Mesendoderm (in vitro differentiated cells): ENCODE measurements at regions not wholly inside any gene's neighbourhood (a gene's known extent, or its start where the extent isn't known, plus 50 kb on each side); places are given as distances from the start of the nearest gene placed in this dataset.
"Not testable (repeated sequence)": the region's sequence is repeated elsewhere in the genome, so short reads cannot be mapped to it uniquely, and the experiment has no call there.

Experiments used
- DNase-seq: peaks from one replicate; pipeline ENCODE4 v3.0.0; 2013
- H2AK5ac ChIP-seq: 2 replicates; pipeline ENCODE4 v1.6.1; 2013; ENCODE audit warnings: low read length, inconsistent platforms
- H2BK120ac ChIP-seq: 2 replicates; pipeline ENCODE4 v1.6.1; 2013; ENCODE audit warnings: low read depth, mild to moderate bottlenecking, low read length, moderate library complexity, mixed read lengths
- H2BK15ac ChIP-seq: replicated peaks from 2 replicates; pipeline ENCODE4 v1.6.1; 2013; ENCODE audit warnings: low read depth, mild to moderate bottlenecking, moderate library complexity
- H2BK5ac ChIP-seq: 2 replicates; pipeline ENCODE4 v1.6.1; 2013; ENCODE audit warnings: low read length, inconsistent platforms
- H3K18ac ChIP-seq: 2 replicates; pipeline ENCODE4 v1.6.1; 2013; ENCODE audit warnings: mild to moderate bottlenecking, low read length, mixed read lengths
- H3K23ac ChIP-seq: one replicate; pipeline ENCODE4 v1.6.1; 2013; ENCODE audit warnings: low read length
- H3K27ac ChIP-seq: 2 replicates; pipeline ENCODE4 v1.5.1; 2013; ENCODE audit warnings: low read depth, mild to moderate bottlenecking, inconsistent platforms, low read length, moderate library complexity
- H3K27me3 ChIP-seq: 2 replicates; pipeline ENCODE4 v1.6.1; 2013; ENCODE audit warnings: low read length, control low read depth, mild to moderate bottlenecking, inconsistent platforms; ENCODE audit not compliant: insufficient read depth, poor library complexity
- H3K36me3 ChIP-seq: 2 replicates; pipeline ENCODE4 v1.6.1; 2013; ENCODE audit warnings: low read length, inconsistent platforms; ENCODE audit not compliant: control insufficient read depth, insufficient read depth
- H3K4ac ChIP-seq: one replicate; pipeline ENCODE4 v1.6.1; 2013; ENCODE audit warnings: low read depth, mild to moderate bottlenecking, low read length, moderate library complexity
- H3K4me1 ChIP-seq: 2 replicates; pipeline ENCODE4 v1.6.1; 2013; ENCODE audit warnings: low read depth, low read length, inconsistent platforms; ENCODE audit not compliant: control insufficient read depth
- H3K4me2 ChIP-seq: 2 replicates; pipeline ENCODE4 v1.6.1; 2013; ENCODE audit warnings: low read length
- H3K4me3 ChIP-seq: 2 replicates; pipeline ENCODE4 v1.5.1; 2013; ENCODE audit warnings: mild to moderate bottlenecking, low read length
- H3K56ac ChIP-seq: one replicate; pipeline ENCODE4 v1.6.1; 2013; ENCODE audit warnings: low read length
- H3K79me1 ChIP-seq: 2 replicates; pipeline ENCODE4 v1.6.1; 2013; ENCODE audit warnings: low read length, inconsistent platforms
- H3K79me2 ChIP-seq: 2 replicates; pipeline ENCODE4 v1.6.1; 2013; ENCODE audit warnings: mild to moderate bottlenecking, low read length; ENCODE audit not compliant: control insufficient read depth, insufficient read depth
- H3K9ac ChIP-seq: 2 replicates; pipeline ENCODE4 v1.6.1; 2013; ENCODE audit warnings: low read length, inconsistent platforms
- H4K5ac ChIP-seq: one replicate; pipeline ENCODE4 v1.6.1; 2013; ENCODE audit warnings: low read length
- H4K8ac ChIP-seq: one replicate; pipeline ENCODE4 v1.6.1; 2013; ENCODE audit warnings: low read depth, mild to moderate bottlenecking, control low read depth, low read length, moderate library complexity
- WGBS: extraction: QIAGEN DNeasy Blood & Tissue Kit; methylation state at CpG from one replicate; pipeline ENCODE4 v1.1.7; 2013; ENCODE audit warnings: low lambda C conversion rate, missing lambda C conversion rate; ENCODE audit not compliant: insufficient coverage; ENCODE audit errors: extremely low coverage; 5-methylcytosine and 5-hydroxymethylcytosine counted together

DNA sequence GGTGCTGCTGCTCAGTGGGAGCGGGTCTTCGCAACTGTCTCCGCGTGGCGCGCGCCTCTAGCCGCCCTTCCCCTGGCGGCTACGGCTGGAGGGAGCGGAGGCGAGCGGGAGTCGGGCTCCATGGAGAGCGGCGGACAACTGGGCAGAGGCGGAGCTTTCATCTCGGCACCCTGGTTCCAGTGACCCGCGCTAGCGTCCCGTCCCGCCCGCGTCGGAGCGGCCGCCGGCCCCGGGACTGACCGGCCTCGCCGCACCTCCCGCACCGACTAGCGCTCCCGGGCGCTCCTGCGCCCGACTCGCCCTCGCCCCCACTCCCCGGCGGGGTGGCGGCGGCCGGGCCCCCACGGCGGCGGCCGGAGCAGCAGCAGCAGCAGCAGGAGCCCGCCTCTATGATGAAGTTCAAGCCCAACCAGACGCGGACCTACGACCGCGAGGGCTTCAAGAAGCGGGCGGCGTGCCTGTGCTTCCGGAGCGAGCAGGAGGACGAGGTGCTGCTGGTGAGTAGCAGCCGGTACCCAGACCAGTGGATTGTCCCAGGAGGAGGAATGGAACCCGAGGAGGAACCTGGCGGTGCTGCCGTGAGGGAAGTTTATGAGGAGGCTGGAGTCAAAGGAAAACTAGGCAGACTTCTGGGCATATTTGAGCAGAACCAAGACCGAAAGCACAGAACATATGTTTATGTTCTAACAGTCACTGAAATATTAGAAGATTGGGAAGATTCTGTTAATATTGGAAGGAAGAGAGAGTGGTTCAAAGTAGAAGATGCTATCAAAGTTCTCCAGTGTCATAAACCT, 69.2 kb upstream of the NOTCH2NLA start:
- not testable (repeated sequence) for H3K27ac ChIP-seq, H3K4ac ChIP-seq, H3K18ac ChIP-seq, H3K4me3 ChIP-seq, H4K8ac ChIP-seq, H2BK15ac ChIP-seq, H2AK5ac ChIP-seq, H3K36me3 ChIP-seq, H3K27me3 ChIP-seq, H3K79me1 ChIP-seq, H3K56ac ChIP-seq, H2BK5ac ChIP-seq, H3K9ac ChIP-seq, H3K79me2 ChIP-seq, H3K4me1 ChIP-seq, H3K4me2 ChIP-seq, H3K23ac ChIP-seq, DNase-seq, H2BK120ac ChIP-seq, H4K5ac ChIP-seq
- WGBS, result no CpG with 5 or more reads among the region's 68 CpGs

DNA sequence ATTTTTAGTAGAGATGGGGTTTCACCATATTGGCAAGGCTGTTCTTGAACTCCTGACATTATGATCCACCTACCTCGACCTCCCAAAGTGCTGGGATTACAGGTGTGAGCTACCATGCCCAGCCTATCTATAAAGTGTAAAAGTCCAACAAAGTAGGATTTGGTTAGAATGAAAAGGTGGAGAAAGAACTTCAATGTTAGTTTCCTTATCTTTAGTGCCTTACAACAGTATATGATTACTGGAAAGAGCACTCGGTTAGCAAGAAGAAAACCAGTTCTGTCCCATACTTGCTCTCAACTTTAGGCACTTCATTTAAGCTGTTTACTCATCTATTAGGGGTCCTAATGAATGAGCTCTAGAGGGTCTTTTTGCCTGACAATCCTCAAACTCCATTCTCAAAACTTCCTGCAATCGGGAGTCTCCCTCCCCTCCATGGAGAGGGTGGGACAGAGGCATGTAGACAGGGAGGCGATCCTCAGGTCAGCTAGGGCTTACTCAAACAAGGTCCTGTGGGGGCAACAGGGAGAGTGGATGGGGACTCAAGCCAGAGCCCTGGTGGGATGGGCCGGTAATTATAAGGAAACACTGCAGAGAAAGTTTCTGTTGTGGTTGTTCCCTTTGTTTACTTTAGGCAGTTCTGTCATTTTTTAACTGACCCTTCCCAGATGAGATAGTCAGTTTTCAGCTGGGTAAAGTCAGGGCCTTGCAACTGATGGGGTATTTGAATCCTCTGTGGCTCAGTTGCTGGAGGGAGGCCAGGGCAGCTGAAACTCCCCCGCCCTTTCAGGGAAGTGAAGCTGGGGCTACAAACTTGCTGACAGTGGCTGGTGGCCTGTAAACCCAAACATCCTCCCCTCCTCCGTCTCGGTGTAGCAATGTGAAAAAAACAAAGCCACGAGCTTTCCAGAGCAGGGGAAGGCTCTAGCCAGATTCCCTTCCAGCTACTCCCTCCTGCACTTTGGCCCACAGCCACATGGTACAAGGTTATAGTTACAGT, 64.4 kb upstream of the NOTCH2NLA start:
- H3K4me1 ChIP-seq, DNase-seq, H2BK5ac ChIP-seq, H4K8ac ChIP-seq, H3K9ac ChIP-seq, H2BK120ac ChIP-seq, H3K4me3 ChIP-seq, H3K23ac ChIP-seq, H3K36me3 ChIP-seq, H3K18ac ChIP-seq, H3K56ac ChIP-seq, H3K79me2 ChIP-seq, H3K27ac ChIP-seq, H2AK5ac ChIP-seq, H4K5ac ChIP-seq, H3K4ac ChIP-seq, H3K79me1 ChIP-seq, H3K27me3 ChIP-seq, H2BK15ac ChIP-seq, H3K4me2 ChIP-seq: not testable (repeated sequence)
- no CpG with 5 or more reads among the region's 9 CpGs for WGBS

- H4K5ac ChIP-seq, H2AK5ac ChIP-seq, H3K4me1 ChIP-seq, H3K79me2 ChIP-seq, H3K36me3 ChIP-seq, H3K4ac ChIP-seq, H3K4me3 ChIP-seq, H4K8ac ChIP-seq, H3K18ac ChIP-seq, H3K9ac ChIP-seq, H2BK120ac ChIP-seq, DNase-seq, H2BK5ac ChIP-seq, H3K56ac ChIP-seq, H3K79me1 ChIP-seq, H3K27ac ChIP-seq, H2BK15ac ChIP-seq, H3K23ac ChIP-seq, H3K27me3 ChIP-seq, H3K4me2 ChIP-seq: not testable (repeated sequence)
- no CpG with 5 or more reads among the region's 4 CpGs for WGBS
These were observed 63.6 kb upstream of the NOTCH2NLA start for GRCh38 chr1:146292424-146292823.

DNA sequence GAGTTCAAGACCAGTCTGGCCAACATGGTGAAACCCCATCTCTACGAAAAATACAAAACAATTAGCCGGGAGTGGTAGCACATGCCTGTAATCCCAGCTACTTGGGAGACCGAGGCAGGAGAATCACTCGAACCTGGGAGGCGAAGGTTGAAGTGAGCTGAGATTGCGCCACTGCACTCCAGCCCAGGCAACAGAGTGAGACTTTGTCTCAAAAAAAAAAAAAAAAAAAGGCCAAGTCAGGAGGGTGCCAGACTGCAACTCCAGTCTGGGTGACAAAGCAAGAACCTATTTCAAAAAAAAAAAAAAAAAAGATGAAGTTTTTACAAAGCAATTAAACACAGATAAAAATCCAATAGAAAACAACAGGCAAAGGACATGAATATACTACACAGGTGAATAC, 59.1 kb upstream of the NOTCH2NLA start:
- DNase-seq, H3K9ac ChIP-seq, H4K8ac ChIP-seq, H3K23ac ChIP-seq, H2BK5ac ChIP-seq, H3K4me3 ChIP-seq, H3K79me1 ChIP-seq, H3K4me1 ChIP-seq, H3K18ac ChIP-seq, H3K4ac ChIP-seq, H3K27me3 ChIP-seq, H3K56ac ChIP-seq, H3K36me3 ChIP-seq, H2BK120ac ChIP-seq, H2AK5ac ChIP-seq, H2BK15ac ChIP-seq, H3K4me2 ChIP-seq, H4K5ac ChIP-seq, H3K27ac ChIP-seq, H3K79me2 ChIP-seq: not testable (repeated sequence)
- no CpG with 5 or more reads among the region's 6 CpGs for WGBS

GRCh38 chr1:146284760-146285159, 55.9 kb upstream of the NOTCH2NLA start:
- not testable (repeated sequence) for H3K27ac ChIP-seq, H3K27me3 ChIP-seq, H2BK15ac ChIP-seq, H3K9ac ChIP-seq, H2AK5ac ChIP-seq, H3K4me3 ChIP-seq, H3K4me2 ChIP-seq, DNase-seq, H3K23ac ChIP-seq, H3K36me3 ChIP-seq, H3K79me2 ChIP-seq, H4K5ac ChIP-seq, H3K4ac ChIP-seq, H2BK5ac ChIP-seq, H3K4me1 ChIP-seq, H3K56ac ChIP-seq, H3K18ac ChIP-seq, H3K79me1 ChIP-seq, H2BK120ac ChIP-seq, H4K8ac ChIP-seq
- WGBS, result no CpG with 5 or more reads among the region's 1 CpG
